HL-60 (cell line): ENCODE measurements at regions not wholly inside any gene's neighbourhood (a gene's known extent, or its start where the extent isn't known, plus 50 kb on each side); places are given as distances from the start of the nearest gene placed in this dataset.

ENCODE experiments used
- DNase-seq, 2 experiments: peaks; one replicate each; pipeline ENCODE4 v3.0.0-alpha.2; 2010 to 2020; ENCODE audit warnings: low read depth in 1 of 2, low spot score in 1 of 2
- H3K27ac ChIP-seq: fragments of 250-450 bp; sonication (Bioruptor Pico); replicated peaks from 2 replicates; pipeline ENCODE4 v1.5.1; 2020; ENCODE audit warnings: mild to moderate bottlenecking, moderate library complexity
- H3K27me3 ChIP-seq: fragments of 250-450 bp; sonication (Bioruptor Pico); 2 replicates; pipeline ENCODE4 v1.5.1; 2021; ENCODE audit warnings: mild to moderate bottlenecking, moderate library complexity; ENCODE audit not compliant: insufficient read depth, poor library complexity, severe bottlenecking
- H3K4me3 ChIP-seq: replicated peaks from 2 replicates; pipeline ENCODE4 v1.5.1; 2011; ENCODE audit warnings: mild to moderate bottlenecking, control low read depth, low read length; ENCODE audit not compliant: insufficient read depth
- CTCF ChIP-seq: IDR thresholded peaks from one replicate; pipeline ENCODE4 v1.5.1; 2011; ENCODE audit warnings: low read length, control low read depth, inconsistent platforms; ENCODE audit not compliant: insufficient read depth
- GABPA ChIP-seq: IDR thresholded peaks from 2 replicates; pipeline ENCODE4 v1.6.1; 2012; ENCODE audit warnings: low read depth
- POLR2AphosphoS5 ChIP-seq: IDR thresholded peaks from 2 replicates; pipeline ENCODE4 v1.6.1; 2012; ENCODE audit warnings: low read depth
- SPI1 ChIP-seq: IDR thresholded peaks from 2 replicates; pipeline ENCODE4 v1.6.1; 2012; ENCODE audit warnings: low read depth, mild to moderate bottlenecking, borderline replicate concordance
- TF ChIP-seq, protein P1 (sequence below): IDR thresholded peaks from 2 replicates; pipeline ENCODE4 v1.6.1; 2012; ENCODE audit warnings: low read depth; ENCODE audit not compliant: insufficient replicate concordance

DNA sequence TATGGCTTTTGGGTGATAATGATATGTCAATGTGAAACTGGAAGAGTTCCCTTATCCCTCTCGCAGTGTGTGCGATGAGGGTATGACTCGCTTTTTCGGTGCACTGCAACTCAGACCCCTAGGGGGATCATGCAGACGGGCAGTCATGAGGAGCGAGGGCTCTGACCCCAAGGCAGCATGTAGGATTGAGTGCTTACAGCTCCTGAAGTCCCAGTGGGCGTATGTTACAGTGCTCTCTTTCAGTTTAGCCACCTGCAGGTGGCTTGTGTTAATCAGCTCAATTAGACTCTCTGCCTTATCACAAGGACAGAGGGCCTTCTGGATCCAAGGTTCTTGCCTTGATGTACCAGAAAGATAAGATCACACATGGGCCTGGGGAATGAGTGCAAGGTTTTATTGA, 1269.9 kb upstream of the GYPC start:
- H3K27me3 ChIP-seq = no peaks in the 10 kb centered on the region
- TF ChIP-seq GABPA = no peak
- TF ChIP-seq SPI1 = no peak
- no peak for TF ChIP-seq CTCF
- TF ChIP-seq, protein P1, sequence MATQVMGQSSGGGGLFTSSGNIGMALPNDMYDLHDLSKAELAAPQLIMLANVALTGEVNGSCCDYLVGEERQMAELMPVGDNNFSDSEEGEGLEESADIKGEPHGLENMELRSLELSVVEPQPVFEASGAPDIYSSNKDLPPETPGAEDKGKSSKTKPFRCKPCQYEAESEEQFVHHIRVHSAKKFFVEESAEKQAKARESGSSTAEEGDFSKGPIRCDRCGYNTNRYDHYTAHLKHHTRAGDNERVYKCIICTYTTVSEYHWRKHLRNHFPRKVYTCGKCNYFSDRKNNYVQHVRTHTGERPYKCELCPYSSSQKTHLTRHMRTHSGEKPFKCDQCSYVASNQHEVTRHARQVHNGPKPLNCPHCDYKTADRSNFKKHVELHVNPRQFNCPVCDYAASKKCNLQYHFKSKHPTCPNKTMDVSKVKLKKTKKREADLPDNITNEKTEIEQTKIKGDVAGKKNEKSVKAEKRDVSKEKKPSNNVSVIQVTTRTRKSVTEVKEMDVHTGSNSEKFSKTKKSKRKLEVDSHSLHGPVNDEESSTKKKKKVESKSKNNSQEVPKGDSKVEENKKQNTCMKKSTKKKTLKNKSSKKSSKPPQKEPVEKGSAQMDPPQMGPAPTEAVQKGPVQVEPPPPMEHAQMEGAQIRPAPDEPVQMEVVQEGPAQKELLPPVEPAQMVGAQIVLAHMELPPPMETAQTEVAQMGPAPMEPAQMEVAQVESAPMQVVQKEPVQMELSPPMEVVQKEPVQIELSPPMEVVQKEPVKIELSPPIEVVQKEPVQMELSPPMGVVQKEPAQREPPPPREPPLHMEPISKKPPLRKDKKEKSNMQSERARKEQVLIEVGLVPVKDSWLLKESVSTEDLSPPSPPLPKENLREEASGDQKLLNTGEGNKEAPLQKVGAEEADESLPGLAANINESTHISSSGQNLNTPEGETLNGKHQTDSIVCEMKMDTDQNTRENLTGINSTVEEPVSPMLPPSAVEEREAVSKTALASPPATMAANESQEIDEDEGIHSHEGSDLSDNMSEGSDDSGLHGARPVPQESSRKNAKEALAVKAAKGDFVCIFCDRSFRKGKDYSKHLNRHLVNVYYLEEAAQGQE = no peak
- no peak for TF ChIP-seq POLR2AphosphoS5
- no peak for DNase-seq
- H3K4me3 ChIP-seq = no peak overlapping the region
- H3K27ac ChIP-seq = no peak overlapping the region

GRCh38 chr2:125397535-125398251, 1258.3 kb upstream of the GYPC start:
- Histone ChIP-seq H3K27me3 (no peaks in the 10 kb centered on the region), H3K4me3 (no peak overlapping the region), H3K27ac (no peak overlapping the region)
- DNase-seq = no peak
- TF ChIP-seq CTCF (no peak), GABPA (no peak), SPI1 (no peak), POLR2AphosphoS5 (no peak)
- TF ChIP-seq, protein P1 = no peak

DNA sequence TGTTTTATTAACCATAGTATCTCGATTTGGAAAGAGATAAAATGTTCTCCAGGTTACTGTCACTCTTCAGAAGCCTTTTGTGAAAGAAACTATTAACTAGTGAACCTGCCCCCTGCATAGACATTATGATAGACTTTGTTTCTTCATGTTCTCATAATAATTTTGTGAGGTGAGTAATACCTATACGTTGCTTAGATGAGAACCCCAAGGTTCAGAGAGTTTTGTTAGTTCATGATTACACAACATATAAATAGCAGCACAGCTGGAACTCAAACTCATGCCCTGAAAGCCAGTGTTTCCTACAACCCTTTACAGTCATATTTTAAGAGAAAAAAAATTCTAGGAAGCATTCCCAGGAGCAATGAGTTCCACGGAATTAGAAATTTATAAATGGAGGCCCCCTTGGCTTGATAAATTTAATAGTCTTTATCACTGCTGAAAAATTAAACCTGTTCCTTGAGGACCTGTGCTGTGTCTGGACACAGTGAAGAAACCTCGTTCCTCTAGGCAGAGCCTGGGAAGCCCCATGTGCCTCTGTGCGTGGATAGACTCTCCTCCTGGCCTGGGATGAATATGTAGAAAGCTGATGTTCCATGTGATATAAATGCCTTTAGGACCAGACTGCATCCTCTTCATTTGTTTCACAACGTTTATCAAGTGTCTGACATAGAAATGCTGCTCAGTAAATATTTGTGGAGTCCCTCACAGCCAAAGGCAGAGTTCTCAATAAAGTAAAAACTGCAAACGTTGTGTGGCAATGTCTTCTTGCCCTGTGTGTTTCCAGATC, 1257.0 kb upstream of the GYPC start:
- no peaks in the 10 kb centered on the region for H3K27me3 ChIP-seq
- no peak for DNase-seq
- no peak overlapping the region for H3K4me3 ChIP-seq
- H3K27ac ChIP-seq = no peak overlapping the region
- TF ChIP-seq, protein P1 = no peak
- no peak for TF ChIP-seq POLR2AphosphoS5
- no peak for TF ChIP-seq CTCF
- TF ChIP-seq SPI1 = no peak
- TF ChIP-seq GABPA = no peak
